Retinal pigment epithelial cell (primary cell): ENCODE measurements at regions not wholly inside any gene's neighbourhood (a gene's known extent, or its start where the extent isn't known, plus 50 kb on each side); places are given as distances from the start of the nearest gene placed in this dataset.

Source experiments
- DNase-seq: peaks from one replicate; pipeline ENCODE4 v3.0.0-alpha.2; 2010; ENCODE audit warnings: low read depth
- H3K4me3 ChIP-seq: 2 replicates; pipeline ENCODE4 v1.5.1; 2011; ENCODE audit warnings: mild to moderate bottlenecking, low read length, control low read depth, moderate library complexity
- TF ChIP-seq, protein P1 (sequence below): conservative IDR thresholded peaks from 2 replicates; pipeline ENCODE4 v1.5.1; 2011; ENCODE audit warnings: low read depth, low read length, control low read depth, inconsistent platforms

DNA sequence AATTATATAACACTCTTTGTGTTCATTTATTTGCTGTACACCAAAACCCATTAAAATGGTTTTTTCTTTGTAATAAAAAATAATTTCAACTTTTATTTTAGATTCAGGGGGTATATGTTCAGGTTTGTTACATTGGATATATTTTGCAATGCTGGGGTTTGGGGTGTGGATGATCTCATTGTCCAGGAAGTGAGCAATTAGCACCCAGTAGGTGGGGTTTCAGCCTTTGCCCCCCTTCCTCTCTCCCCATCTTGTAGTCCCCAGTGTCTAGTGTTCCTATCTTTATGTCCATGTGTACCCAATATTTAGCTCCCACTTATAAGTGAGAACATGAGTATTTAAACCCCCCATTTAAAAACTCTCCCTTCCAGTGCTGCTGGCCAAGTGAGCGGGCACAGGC is 184.6 kb downstream of the RHOU start:
- H3K4me3 ChIP-seq, result no peak overlapping the region
- TF ChIP-seq, protein P1, sequence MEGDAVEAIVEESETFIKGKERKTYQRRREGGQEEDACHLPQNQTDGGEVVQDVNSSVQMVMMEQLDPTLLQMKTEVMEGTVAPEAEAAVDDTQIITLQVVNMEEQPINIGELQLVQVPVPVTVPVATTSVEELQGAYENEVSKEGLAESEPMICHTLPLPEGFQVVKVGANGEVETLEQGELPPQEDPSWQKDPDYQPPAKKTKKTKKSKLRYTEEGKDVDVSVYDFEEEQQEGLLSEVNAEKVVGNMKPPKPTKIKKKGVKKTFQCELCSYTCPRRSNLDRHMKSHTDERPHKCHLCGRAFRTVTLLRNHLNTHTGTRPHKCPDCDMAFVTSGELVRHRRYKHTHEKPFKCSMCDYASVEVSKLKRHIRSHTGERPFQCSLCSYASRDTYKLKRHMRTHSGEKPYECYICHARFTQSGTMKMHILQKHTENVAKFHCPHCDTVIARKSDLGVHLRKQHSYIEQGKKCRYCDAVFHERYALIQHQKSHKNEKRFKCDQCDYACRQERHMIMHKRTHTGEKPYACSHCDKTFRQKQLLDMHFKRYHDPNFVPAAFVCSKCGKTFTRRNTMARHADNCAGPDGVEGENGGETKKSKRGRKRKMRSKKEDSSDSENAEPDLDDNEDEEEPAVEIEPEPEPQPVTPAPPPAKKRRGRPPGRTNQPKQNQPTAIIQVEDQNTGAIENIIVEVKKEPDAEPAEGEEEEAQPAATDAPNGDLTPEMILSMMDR, result no peak
- no peak for DNase-seq

DNA sequence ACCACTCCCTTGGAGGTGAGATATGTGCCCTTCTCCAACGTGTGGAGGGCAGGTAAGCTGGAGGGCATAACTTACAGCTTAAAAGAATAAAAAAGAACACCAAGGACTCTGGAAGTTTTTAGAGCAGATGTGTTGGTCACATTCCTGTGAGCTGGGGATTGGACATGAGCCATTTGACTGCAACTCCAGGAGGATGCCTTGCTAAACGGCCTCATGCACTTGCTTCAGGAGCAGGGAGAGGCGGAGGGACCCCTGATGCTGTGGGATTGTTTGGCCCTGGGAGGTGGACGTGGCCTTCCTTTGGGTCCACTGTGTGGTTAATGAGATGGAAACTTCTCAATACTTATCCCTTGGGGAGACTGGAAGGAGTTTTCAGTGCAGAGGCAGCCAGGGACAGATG is 185.6 kb downstream of the RHOU start:
- no peak overlapping the region for H3K4me3 ChIP-seq
- TF ChIP-seq, protein P1, result no peak
- no peak for DNase-seq

DNA sequence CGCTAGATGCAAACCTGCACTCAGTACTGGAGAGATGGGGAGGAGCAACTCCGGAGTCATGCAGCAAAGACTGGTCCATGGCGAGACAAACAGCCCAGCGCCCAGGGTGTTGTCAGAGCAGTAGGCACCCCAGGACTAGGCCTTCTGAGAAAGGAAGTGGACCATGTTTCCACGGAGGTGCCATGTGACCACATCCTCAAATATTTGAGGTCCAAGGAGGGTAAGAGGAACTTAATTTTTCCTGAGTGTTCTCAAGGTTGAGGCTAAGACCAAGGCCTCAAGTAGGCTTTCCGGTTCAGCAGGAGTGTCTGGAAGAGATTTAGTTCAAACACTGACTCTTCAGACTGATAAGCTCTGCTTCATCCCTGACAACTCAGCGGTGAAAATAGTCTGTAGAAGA is 186.2 kb downstream of the RHOU start:
- DNase-seq, result no peak
- H3K4me3 ChIP-seq, result no peak overlapping the region

DNA sequence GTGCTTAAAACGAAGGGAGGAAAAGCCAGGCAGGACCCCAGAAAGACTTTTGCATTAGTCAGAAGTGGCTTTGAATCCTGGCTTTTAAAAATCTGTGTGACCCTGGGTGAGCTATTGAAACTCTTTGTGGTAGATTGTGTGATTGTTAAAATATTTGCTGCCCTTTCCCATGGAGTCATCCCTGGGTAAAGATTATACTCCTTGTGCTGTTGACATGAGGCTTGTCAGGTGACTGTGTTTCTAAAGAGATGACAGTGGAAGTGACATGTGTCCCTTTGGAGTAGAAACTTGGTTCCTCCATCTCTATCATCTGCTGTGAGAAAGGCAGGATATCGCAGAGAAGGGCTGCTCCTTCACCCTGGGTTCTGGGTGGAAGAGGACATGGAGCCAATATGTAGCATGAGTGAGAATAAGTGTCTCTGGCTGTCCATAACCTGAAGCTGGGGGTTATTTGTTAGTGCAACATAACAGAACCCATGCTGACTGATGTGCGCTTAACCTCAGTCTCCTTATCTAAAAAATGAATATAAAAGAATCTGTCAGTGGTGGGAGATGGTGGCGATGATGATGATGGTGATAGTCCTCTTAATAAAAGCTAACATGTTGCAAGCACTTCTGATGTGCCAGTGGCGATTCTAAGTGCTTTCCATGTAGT is 187.6 kb downstream of the RHOU start:
- TF ChIP-seq, protein P1, result no peak
- H3K4me3 ChIP-seq, result no peak overlapping the region
- no peak for DNase-seq

More for the DNA sequence above, 186.2 kb downstream of the RHOU start:
- TF ChIP-seq, protein P1, result no peak

DNA sequence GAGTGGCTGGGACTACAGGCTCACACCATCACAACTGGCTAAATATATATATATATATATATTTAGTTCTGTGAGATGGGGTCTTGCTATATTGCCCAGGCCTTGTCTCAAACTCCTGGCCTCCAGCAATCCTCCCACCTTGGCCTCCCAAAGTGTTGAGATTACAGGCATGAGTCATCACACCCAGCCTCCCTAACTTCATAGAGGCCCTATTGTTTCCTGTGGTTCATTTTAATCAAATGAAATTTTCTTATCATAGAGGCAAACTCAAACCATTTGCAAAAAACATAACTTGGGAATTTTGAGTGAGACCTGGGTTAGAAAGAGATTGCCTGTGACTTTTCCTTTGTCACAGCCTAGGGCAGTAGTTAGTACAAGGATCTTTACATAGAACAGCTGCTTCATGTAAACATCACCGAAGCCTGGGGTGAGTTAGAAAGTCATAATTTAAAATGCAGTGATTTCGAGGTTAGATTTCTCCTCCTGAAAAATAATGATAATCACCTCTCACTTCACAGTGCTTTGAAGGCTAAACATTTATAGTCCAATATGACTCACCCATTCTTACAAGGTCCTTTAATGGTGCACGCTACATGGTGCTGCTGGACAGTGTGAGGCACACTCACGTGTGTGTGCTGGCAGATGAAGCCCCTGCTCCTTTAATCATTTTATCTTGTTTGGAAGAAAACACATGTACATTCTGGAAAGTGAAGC is 188.9 kb downstream of the RHOU start:
- no peak for DNase-seq
- TF ChIP-seq, protein P1, result no peak
- H3K4me3 ChIP-seq, result no peak overlapping the region

DNA sequence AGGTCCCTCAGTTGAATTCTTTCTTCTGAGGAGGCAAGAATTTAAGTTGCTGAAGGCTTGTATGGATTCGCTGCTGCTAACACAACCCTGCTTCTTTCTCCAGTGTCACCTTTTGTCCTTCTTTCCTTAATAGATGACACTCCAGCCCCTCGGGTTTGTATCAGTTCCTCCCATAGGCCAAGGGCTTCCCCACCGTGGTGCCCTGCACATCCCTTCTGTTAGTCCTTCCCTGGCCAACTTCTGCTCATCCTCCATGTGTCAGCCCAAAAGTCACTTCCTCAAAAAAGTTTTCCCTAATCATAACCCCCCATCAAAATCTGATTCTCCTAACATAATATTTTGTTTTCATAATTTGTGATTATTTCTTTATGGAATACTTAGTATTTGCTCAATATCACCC is 190.4 kb downstream of the RHOU start:
- TF ChIP-seq, protein P1, result no peak
- H3K4me3 ChIP-seq, result no peak overlapping the region
- DNase-seq, result no peak

DNA sequence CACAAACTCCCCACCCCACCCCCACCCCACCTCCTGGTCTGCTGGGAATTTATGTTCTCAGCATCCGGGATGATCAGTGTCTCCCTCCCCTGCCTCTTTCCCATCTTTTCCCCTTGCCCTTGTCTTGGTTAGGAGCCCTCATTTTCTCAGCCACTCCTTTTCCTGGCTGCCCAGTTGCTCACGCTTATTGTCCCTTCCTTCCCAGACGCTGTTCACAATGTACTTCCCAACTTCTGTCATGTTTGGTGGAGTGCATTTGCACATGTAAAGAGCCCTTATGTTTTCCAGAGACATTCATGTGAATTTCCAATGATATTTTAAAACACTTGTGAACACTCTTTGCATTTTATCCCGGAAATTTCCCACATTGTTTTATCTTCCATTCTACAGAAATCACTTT is 192.1 kb downstream of the RHOU start:
- no peak overlapping the region for H3K4me3 ChIP-seq
- TF ChIP-seq, protein P1, result no peak
- DNase-seq, result no peak
